ENCODE measurements at regions not wholly inside any gene's neighbourhood (a gene's known extent, or its start where the extent isn't known, plus 50 kb on each side); places are given as distances from the start of the nearest gene placed in this dataset.

- TF ChIP-seq HINFP (tag; conservative IDR thresholded peaks at IDR 0.05; ENCODE audit: low read depth): no peak
- peak; percentile 53 to 69 (median 68) for TF ChIP-seq CTCF (IDR thresholded peaks at IDR 0.05 in 2 of 3, conservative IDR thresholded peaks at IDR 0.05 in 1 of 3; ENCODE audit: insufficient read depth in 2 of 3, low read depth in 1 of 3, low read length in 3 of 3)
- TF ChIP-seq SMC3 (conservative IDR thresholded peaks at IDR 0.05; ENCODE audit: insufficient read depth, low read depth, low read length): 0 out of 2 replicates have a peak, but pooled peaks have one; percentile 42
- TF ChIP-seq ZNF57 (CRISPR knock-in tag; IDR thresholded peaks at IDR 0.05): no peak
- TF ChIP-seq EHMT2 (IDR thresholded peaks at IDR 0.05): no peak
- no peak for TF ChIP-seq E2F4 (CRISPR knock-in tag; IDR thresholded peaks at IDR 0.05; ENCODE audit: low read depth)
Measured at GRCh38 chr6:84284428-84285049, 57.1 kb upstream of the CEP162 start (continued).

All from K562 (cell line).